Endothelial cell of umbilical vein (primary cell): ENCODE measurements at regions not wholly inside any gene's neighbourhood (a gene's known extent, or its start where the extent isn't known, plus 50 kb on each side); places are given as distances from the start of the nearest gene placed in this dataset.

Experiments used
- BruUV-seq: library from RNA; stranded (reverse); fragments of 400-500 nt; replicated peaks from 2 replicates; lab custom pipeline; 2021; lab: Mats Ljungman, UMichigan
- CTCF ChIA-PET: fragments of 300-600, 350-600 bp; sonication (Branson Sonifier 250); formaldehyde crosslinking; loops from one replicate; lab custom pipeline; 2021; ENCODE audit warnings: antibody characterized with exemption, inconsistent platforms; lab: Charles Lee
- POLR2A ChIA-PET: fragments of 300-600, 350-600 bp; sonication (Branson Sonifier 250); formaldehyde crosslinking; loops from one replicate; lab custom pipeline; 2021; ENCODE audit warnings: antibody characterized with exemption, inconsistent platforms; lab: Charles Lee
- DNase-seq: peaks from one replicate; pipeline ENCODE4 v3.0.0-alpha.2; 2011; ENCODE audit warnings: low read depth, low spot score
- FAIRE-seq: peaks from 2 replicates; lab custom pipeline; 2011; peaks lifted over from hg19 to GRCh38; lab: Jason Lieb, UNC
- H2AFZ ChIP-seq: 2 replicates; pipeline ENCODE4 v1.6.0; 2012; ENCODE audit warnings: low read depth, low read length, control low read depth, inconsistent platforms
- H3K27ac ChIP-seq: 2 replicates; pipeline ENCODE4 v1.5.1; 2011; ENCODE audit warnings: low read depth, mild to moderate bottlenecking, control low read depth, low read length, moderate library complexity; ENCODE audit not compliant: insufficient read depth
- H3K27me3 ChIP-seq, 2 experiments: 2 replicates each; pipeline versions ENCODE4 v1.6.0 to v1.6.1; 2011; ENCODE audit warnings: low read length in 2 of 2, mixed read lengths in 1 of 2; ENCODE audit not compliant: control insufficient read depth in 2 of 2, insufficient read depth in 2 of 2
- H3K36me3 ChIP-seq, 2 experiments: 2 replicates in 1 of 2; 3 replicates in 1 of 2; pipeline ENCODE4 v1.5.1; 2011; ENCODE audit warnings: low read length in 2 of 2, mild to moderate bottlenecking in 1 of 2, moderate library complexity in 1 of 2; ENCODE audit not compliant: control insufficient read depth in 2 of 2, insufficient read depth in 2 of 2; ENCODE audit errors: extremely low read depth in 1 of 2
- H3K4me1 ChIP-seq: 3 replicates; pipeline ENCODE4 v1.5.1; 2011; ENCODE audit warnings: mild to moderate bottlenecking, low read length; ENCODE audit not compliant: control insufficient read depth, insufficient read depth; ENCODE audit errors: extremely low read depth
- H3K4me2 ChIP-seq: 2 replicates; pipeline ENCODE4 v1.6.1; 2011; ENCODE audit warnings: low read length, control low read depth, mixed read lengths; ENCODE audit not compliant: insufficient read depth
- H3K4me3 ChIP-seq, 3 experiments: fragments of 200-600 bp in 1 of 3; sonication (generic), shearing (Covaris generic) in 1 of 3; replicated peaks in 1 of 3; 2 replicates each; pipeline ENCODE4 v1.5.1; 2011 to 2016; ENCODE audit warnings: control low read depth in 3 of 3, low read length in 3 of 3, mild to moderate bottlenecking in 2 of 3, inconsistent platforms in 1 of 3, low read depth in 1 of 3, moderate library complexity in 1 of 3; ENCODE audit not compliant: insufficient read depth in 1 of 3
- H3K79me2 ChIP-seq: 2 replicates; pipeline ENCODE4 v1.6.0; 2012; ENCODE audit warnings: low read length, inconsistent platforms; ENCODE audit not compliant: control insufficient read depth, insufficient read depth
- H3K9ac ChIP-seq: replicated peaks from 2 replicates; pipeline ENCODE3; 2011; ENCODE audit warnings: low read length, control low read depth; ENCODE audit not compliant: insufficient read depth; ENCODE audit errors: extremely low read depth
- H3K9me1 ChIP-seq: replicated peaks from 3 replicates; pipeline ENCODE4 v1.6.0; 2011; ENCODE audit warnings: mild to moderate bottlenecking, low read length; ENCODE audit not compliant: control insufficient read depth, insufficient read depth; ENCODE audit errors: extremely low read depth
- H3K9me3 ChIP-seq: replicated peaks from 2 replicates; pipeline ENCODE4 v1.5.1; 2012; ENCODE audit warnings: low read length, inconsistent platforms; ENCODE audit not compliant: control insufficient read depth, insufficient read depth
- H4K20me1 ChIP-seq: replicated peaks from 2 replicates; pipeline ENCODE3; 2011; ENCODE audit warnings: mild to moderate bottlenecking, low read length; ENCODE audit not compliant: control insufficient read depth, insufficient read depth; ENCODE audit errors: extremely low read depth
- FOS ChIP-seq: IDR thresholded peaks from 2 replicates; pipeline ENCODE4 v1.6.1; 2011; ENCODE audit warnings: mild to moderate bottlenecking, low read length, moderate library complexity, borderline replicate concordance; ENCODE audit not compliant: insufficient read depth
- GATA2 ChIP-seq: IDR thresholded peaks from 2 replicates; pipeline ENCODE4 v1.7.0; 2011; ENCODE audit warnings: low read depth, mild to moderate bottlenecking, moderate library complexity, mixed read lengths, low read length; ENCODE audit not compliant: insufficient read length, insufficient read depth
- JUN ChIP-seq: IDR thresholded peaks from 2 replicates; pipeline ENCODE4 v1.6.1; 2011; ENCODE audit warnings: borderline replicate concordance, low read depth; ENCODE audit not compliant: insufficient read length, insufficient read depth
- MYC ChIP-seq: IDR thresholded peaks from one replicate; pipeline ENCODE4 v1.6.1; 2011; ENCODE audit warnings: mild to moderate bottlenecking, low read depth, low read length
- POLR2A ChIP-seq: IDR thresholded peaks from 2 replicates; pipeline ENCODE4 v1.6.1; 2012; ENCODE audit warnings: low read depth, mild to moderate bottlenecking, control low read depth, low read length
- POLR2AphosphoS5 ChIP-seq: IDR thresholded peaks from 2 replicates; pipeline ENCODE4 v1.6.1; 2012; ENCODE audit warnings: low read depth, mild to moderate bottlenecking, control low read depth, low read length, moderate library complexity; ENCODE audit not compliant: insufficient read depth
- dilution Hi-C: fragments of 300-500 bp; cut with MboI; formaldehyde crosslinking; loops from one replicate; pipeline ENCODE4 v1.15.0; 2019; ENCODE audit warnings: low sequenced_read_pairs; ENCODE audit not compliant: extremely low pct_ligation_motif_present
- intact Hi-C: fragments of 100-400 bp; cut with micrococcal nuclease; formaldehyde crosslinking; loops from one replicate; pipeline ENCODE4 v1.10.0; 2022
- TF ChIP-seq, protein P1 (sequence below), 2 donors: IDR thresholded peaks; 1 replicate in 1 of 2; 2 replicates in 1 of 2; pipeline ENCODE4 v1.5.1; 2011; ENCODE audit warnings: low read length in 2 of 2, mild to moderate bottlenecking in 2 of 2, moderate library complexity in 2 of 2, control low read depth in 1 of 2, inconsistent platforms in 1 of 2, low read depth in 1 of 2; ENCODE audit not compliant: insufficient read depth in 1 of 2; ENCODE audit errors: extremely low read depth in 1 of 2
- TF ChIP-seq, protein P2 (sequence below): IDR thresholded peaks from 2 replicates; pipeline ENCODE4 v1.6.1; 2011; ENCODE audit not compliant: insufficient read depth, insufficient read length

DNA sequence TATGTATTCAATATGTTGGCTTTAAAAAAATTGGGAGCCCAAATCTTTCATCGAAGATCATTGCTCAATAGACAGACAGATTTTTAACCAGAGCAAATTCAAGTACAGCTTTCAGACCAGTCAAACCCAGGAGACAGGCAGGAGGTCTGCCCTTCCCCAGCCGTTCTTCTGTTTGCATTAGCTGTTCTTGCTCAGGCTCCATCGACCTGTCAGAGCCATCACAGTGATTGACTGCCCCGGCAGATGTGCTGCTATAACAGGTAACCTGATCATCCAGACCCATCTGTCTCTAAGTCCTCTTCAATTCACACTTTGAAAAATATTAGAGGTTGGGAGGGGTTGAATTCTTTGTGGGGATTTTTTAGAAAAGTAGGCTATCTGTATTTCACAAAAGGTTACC, 453.5 kb downstream of the FOXG1 start:
- no peaks in the 10 kb centered on the region for H3K27me3 ChIP-seq
- TF ChIP-seq MYC: no peak
- no peak for TF ChIP-seq FOS
- TF ChIP-seq POLR2AphosphoS5: no peak
- TF ChIP-seq GATA2: no peak
- TF ChIP-seq POLR2A: no peak
- TF ChIP-seq, protein P1, sequence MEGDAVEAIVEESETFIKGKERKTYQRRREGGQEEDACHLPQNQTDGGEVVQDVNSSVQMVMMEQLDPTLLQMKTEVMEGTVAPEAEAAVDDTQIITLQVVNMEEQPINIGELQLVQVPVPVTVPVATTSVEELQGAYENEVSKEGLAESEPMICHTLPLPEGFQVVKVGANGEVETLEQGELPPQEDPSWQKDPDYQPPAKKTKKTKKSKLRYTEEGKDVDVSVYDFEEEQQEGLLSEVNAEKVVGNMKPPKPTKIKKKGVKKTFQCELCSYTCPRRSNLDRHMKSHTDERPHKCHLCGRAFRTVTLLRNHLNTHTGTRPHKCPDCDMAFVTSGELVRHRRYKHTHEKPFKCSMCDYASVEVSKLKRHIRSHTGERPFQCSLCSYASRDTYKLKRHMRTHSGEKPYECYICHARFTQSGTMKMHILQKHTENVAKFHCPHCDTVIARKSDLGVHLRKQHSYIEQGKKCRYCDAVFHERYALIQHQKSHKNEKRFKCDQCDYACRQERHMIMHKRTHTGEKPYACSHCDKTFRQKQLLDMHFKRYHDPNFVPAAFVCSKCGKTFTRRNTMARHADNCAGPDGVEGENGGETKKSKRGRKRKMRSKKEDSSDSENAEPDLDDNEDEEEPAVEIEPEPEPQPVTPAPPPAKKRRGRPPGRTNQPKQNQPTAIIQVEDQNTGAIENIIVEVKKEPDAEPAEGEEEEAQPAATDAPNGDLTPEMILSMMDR (IDR thresholded peaks at IDR 0.05; ENCODE audit: extremely low read depth in 1 of 2, insufficient read depth in 1 of 2, low read depth in 1 of 2, low read length in 2 of 2): no peak
- CTCF ChIA-PET: interaction anchor here (0.5 to 1.5 kb wide), 2 partner anchors 17 to 432 kb away, joined by 3 to 4 read pairs; no protein-coding TSS in a partner anchor
- no peaks in the 10 kb centered on the region for H3K36me3 ChIP-seq
- FAIRE-seq (no peak), DNase-seq (no peak)
- H2AFZ ChIP-seq: no peak overlapping the region
- no peak overlapping the region for H3K27ac ChIP-seq
- no peak overlapping the region for H3K9ac ChIP-seq
- intact Hi-C loops (no loop called here), dilution Hi-C loops (no loop called here)
- no peaks in the 10 kb centered on the region for H3K9me1 ChIP-seq
- no peak overlapping the region for H3K4me2 ChIP-seq
- no TSS peak for BruUV-seq
- no peaks in the 10 kb centered on the region for H3K79me2 ChIP-seq
- no peaks in the 10 kb centered on the region for H4K20me1 ChIP-seq
- peaks cover 11% of the 10 kb centered on the region for H3K4me1 ChIP-seq
- H3K4me3 ChIP-seq: no peak overlapping the region
- POLR2A ChIA-PET: no interaction called here
- no peaks in the 10 kb centered on the region for H3K9me3 ChIP-seq

DNA sequence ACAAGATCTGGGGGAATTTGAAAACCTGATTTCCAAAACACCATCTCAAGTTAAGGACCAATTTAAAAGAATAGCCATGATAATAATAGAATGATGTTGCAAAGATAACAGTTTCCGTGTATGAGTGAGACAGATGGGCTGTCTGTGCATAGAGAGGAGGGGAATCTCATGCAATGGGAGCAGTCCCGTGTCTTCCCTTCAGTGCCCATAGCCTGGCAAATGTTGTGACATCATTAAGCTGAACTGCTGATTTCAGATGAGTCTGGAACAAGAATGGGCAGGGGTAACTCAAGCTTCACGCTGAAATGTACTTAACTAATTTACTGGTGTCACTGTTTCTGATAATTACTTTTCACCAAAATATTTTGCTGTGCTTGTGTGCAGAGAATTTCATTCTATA, 454.0 kb downstream of the FOXG1 start:
- BruUV-seq: no TSS peak
- CTCF ChIA-PET: interaction anchor here (1.1 to 1.5 kb wide), 2 partner anchors 16 to 28 kb away, joined by 3 to 4 read pairs; no protein-coding TSS in a partner anchor
- intact Hi-C loops: no loop called here

More for the DNA sequence above, 454.0 kb downstream of the FOXG1 start:
- dilution Hi-C loops: no loop called here
- no peaks in the 10 kb centered on the region for H3K27me3 ChIP-seq
- H3K4me2 ChIP-seq: no peak overlapping the region
- H3K9ac ChIP-seq: no peak overlapping the region
- TF ChIP-seq, protein P2, sequence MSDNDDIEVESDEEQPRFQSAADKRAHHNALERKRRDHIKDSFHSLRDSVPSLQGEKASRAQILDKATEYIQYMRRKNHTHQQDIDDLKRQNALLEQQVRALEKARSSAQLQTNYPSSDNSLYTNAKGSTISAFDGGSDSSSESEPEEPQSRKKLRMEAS: no peak
- TF ChIP-seq MYC: no peak
- TF ChIP-seq, protein P1 (IDR thresholded peaks at IDR 0.05; ENCODE audit: extremely low read depth in 1 of 2, insufficient read depth in 1 of 2, low read depth in 1 of 2, low read length in 2 of 2): no peak
- no peak for TF ChIP-seq FOS
- no peak for TF ChIP-seq GATA2
- TF ChIP-seq JUN: no peak
- no peak for TF ChIP-seq POLR2A
- POLR2A ChIA-PET: no interaction called here
- H3K4me1 ChIP-seq: peaks cover 11% of the 10 kb centered on the region
- no peaks in the 10 kb centered on the region for H3K79me2 ChIP-seq
- H2AFZ ChIP-seq: no peak overlapping the region
- H4K20me1 ChIP-seq: no peaks in the 10 kb centered on the region
- H3K9me3 ChIP-seq: no peaks in the 10 kb centered on the region
- no peak for DNase-seq
- no peak for FAIRE-seq
- no peaks in the 10 kb centered on the region for H3K36me3 ChIP-seq
- H3K27ac ChIP-seq: no peak overlapping the region
- H3K4me3 ChIP-seq: no peak overlapping the region
- no peaks in the 10 kb centered on the region for H3K9me1 ChIP-seq
